Stimulated activated CD8-positive, alpha-beta memory T cell treated with anti-CD3 and anti-CD28 coated beads, Interleukin-4, amount 100 ng/mL, for 4 hours (primary cell): ENCODE measurements at regions not wholly inside any gene's neighbourhood (a gene's known extent, or its start where the extent isn't known, plus 50 kb on each side); places are given as distances from the start of the nearest gene placed in this dataset.
"Not testable (repeated sequence)": the region's sequence is repeated elsewhere in the genome, so short reads cannot be mapped to it uniquely, and the experiment has no call there.

Source experiments
- DNase-seq, 2 donors: peaks; one replicate each; pipeline ENCODE4 v3.0.0-alpha.2; 2020; ENCODE audit warnings: low read depth in 2 of 2, low spot score in 1 of 2

DNA sequence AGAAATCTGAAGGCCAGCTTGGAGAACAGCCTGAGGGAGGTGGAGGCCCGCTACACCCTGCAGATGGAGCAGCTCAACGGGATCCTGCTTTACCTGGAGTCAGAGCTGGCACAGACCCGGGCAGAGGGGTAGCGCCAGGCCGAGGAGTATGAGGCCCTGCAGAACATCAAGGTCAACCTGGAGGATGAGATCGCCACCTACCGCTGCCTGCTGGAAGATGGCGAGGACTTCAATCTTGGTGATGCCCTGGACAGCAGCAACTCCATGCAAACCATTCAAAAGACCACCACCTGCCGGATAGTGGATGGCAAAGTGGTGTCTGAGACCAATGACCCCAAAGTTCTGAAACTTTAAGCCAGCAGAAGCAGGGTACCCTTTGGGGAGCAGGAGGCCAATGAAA, 318.4 kb downstream of the ZFHX3 start:
- not testable (repeated sequence) for DNase-seq

DNA sequence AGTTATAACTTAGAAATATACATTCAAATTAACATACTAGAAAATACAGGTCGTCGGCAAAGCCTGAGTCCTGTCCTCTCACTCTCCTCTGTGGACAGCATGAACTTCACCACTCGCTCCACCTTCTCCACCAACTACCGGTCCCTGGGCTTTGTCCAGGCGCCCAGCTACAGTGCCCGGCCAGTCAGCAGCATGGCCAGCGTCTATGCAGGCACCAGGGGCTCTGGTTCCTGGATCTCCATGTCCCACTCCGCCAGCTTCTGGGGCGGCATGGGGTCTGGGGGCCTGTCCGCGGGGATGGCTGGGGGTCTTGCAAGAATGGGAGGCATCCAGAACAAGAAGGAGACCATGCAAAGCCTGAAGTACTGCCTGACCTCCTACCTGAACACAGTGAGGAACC, 319.4 kb downstream of the ZFHX3 start:
- no peak for DNase-seq

DNA sequence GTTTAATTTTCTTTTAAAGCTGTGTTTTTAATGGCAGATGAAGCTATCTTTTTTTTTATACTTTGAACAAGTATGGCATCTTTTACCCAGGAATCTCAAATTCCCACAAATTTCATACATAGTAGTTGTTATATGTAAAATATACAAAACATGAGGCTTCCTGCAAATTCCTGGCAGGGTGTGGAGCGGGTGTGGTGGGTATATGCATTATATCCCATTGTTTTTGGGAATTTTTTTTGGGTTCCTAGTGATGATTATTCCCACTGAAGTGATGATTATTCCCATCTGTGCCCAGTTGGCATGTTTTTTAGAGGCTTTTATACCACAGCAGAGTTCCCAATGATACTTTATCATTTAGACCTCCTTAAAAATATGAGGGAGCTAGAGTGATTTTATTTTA, 320.4 kb downstream of the ZFHX3 start:
- DNase-seq = no peak

DNA sequence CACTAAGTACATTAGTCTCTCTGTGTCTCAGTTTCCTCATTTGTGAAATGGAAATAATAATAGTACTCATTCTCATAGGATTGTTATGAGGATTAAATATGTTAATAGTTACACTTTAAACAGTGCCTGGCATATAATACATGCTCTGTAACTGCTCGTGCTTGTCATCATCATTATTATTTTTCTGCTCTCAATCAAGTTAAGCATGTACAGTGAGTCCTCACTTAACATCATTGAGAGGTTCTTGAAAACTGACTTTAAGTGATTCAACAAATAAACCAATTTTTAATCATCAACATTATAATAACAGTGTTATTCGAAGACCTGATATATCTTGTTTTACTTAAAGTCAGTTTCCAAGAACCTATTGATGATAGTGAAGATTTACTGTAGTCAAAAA, 322.3 kb downstream of the ZFHX3 start:
- DNase-seq = no peak

DNA sequence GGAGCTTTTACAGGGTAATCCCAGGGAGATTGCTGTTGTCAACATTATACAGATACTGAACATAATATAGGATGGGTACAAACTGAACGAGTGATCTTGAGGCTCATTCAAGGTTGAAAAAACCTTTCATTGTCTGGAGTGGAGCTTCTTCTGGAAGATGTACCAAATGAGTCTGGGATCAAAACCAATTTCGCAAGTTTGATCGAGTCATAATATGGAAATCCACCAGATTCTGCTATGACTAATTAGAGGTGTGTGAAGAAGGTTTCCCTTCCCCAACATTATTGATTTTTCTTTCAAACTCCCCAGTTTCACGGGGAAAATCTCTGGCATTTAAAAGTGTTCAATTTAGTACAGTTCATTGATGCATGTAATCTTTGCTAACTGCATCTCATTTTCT, 324.1 kb downstream of the ZFHX3 start:
- DNase-seq = no peak

DNA sequence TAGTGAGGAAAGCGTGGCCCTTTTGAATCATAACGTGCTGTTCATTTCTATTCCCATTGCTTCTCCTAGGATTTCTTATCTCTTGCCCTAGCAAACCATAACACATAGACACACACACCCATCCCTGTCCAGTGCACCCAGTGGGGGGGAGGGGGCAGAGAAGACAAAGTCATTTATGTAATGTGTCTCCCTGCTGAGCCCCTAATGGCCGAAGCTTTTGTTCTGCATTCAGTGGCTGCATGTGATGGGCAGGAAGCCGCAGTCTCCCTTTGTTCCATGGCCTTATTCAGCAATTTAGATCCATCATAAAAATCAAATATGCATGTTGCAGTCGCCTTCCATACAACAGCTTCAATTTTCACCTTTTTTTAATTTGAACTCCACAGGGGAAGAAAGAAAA, 325.4 kb downstream of the ZFHX3 start:
- DNase-seq = no peak

DNA sequence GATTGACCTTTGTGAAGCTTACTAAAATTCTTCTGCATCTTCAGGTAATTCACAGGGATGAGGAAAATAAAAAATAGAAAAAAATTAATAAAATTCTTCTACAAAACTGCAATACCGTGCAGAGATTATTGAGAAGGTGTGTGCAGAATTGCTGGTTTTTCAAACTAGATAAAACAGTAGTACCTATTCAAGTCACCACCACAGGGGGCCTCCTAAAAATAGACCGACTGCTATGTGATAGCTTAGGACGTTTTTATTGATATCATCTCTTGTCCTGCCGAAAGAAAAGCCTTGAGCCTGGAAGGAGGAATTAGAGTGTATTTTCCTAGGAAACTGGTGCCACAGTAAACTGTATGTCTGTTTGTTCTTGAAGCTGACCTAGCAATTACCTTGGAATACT, 325.9 kb downstream of the ZFHX3 start:
- DNase-seq = no peak

DNA sequence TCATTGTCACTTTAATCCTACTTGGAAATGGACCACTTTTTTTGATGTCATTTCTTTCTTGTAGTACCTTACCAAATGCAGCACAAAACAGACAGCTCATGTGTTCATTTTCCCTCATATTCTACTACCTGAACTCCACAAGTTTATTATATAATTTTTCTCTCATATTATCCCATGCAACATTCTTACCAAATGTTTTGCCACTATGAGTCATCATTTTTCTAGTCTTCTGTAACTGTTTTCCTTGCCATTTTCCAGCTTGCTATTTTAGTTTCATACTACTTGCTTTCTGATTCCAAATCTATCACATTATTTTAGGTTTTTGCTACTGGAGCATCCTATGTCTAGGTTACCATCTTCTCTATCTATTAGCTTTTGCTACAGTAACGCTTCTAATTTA, 332.7 kb downstream of the ZFHX3 start:
- no peak for DNase-seq

DNA sequence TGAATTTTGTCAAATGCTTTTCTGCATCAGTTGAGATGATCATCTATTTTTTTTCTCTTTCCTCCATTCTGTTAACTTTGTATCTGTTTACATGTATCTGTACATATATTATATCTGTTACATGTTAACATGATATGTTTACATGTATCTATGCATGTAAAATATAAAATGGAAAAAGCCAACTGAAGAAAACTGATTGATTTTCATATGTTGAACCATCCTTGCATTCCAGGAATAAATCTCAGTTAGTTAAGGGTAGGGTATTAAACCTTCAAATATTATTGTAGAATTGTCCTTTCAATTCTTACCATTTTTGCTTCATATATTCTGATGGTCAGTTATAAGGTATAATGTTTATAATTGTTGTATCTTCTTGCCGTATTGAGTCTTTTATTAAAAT, 336.1 kb downstream of the ZFHX3 start:
- no peak for DNase-seq

DNA sequence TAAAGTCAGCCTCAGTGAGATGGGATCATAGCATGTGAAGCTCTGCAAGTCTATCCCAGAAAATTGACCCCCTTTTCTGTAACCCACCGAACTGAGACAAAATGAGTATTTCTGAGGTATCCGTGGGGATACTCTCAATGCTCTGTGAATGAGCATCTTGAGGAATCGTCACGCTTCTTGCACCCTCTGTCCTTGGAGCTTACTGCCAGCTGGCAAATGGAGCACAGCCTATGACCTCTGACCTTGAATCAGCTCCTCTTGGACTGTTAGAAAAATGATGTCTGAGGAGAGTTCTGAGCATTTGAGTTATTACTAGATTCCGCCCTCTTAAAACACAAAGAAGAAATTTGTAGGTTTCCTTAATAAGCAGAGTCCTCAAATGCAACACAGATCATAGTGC, 342.1 kb downstream of the ZFHX3 start:
- no peak for DNase-seq

DNA sequence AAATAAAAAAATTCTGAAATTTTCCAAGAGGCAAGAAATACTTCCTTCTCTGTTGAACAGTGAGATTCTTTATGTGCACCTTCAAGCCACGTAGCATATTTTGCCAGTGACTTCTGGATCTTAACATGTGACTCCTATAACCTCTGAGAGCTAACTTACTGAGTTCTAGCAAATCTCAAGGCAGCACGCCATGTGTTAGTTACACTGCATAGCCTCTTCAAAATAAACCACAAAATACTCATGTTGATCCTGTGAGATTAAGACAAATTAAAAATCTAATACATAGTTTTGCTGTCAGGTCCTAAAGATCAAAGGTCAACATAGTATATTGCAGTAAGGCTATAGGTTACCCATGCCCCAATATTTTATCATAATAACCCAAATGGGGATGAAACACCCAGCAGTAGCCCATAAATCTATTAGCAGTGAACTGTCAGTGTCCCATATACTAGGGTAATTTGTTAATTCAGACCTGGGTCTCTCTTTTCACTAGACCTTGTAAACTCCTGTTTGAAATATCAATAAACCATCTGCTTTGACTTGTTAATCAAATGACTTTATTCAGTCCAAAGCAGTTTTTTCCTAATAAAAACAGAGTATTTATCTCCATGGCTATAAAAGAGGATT, 343.1 kb downstream of the ZFHX3 start:
- no peak for DNase-seq

DNA sequence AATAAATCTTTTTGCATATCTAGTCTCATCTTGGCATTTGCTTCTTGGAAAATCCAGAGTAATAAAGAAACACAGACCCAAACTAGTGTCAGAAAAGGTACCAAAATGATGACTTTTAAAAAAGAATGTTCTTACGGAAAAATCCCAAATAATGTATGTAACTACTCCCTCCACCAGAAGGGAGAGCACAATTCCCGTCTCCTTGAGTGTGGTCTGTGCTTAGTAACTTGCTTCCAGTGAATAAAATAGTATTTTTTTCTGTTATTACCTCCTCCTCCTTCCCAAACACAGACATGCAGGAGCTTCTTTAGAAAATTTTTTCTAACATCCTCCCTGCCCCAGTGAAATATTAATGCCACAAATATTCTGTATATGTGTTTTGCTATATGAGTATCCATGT, 358.1 kb downstream of the ZFHX3 start:
- no peak for DNase-seq

DNA sequence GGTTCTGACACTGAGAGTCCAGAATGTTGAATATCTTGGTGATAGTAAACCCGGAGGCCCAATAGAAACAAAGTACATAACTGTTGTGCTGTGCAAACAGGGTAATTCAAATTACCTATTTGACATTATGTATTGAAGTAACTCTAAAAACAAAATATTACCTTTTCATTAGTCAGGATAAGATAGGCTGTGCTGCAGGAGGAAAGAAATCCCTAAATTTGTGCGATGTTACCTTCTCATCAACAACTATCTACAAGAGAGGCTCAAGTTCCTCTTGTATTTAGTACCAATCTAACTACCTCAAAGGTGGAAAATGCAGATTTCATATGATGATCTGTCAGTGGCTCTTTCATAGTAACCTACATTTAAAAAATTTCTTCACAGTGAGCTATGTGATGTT, 367.2 kb downstream of the ZFHX3 start:
- no peak for DNase-seq

DNA sequence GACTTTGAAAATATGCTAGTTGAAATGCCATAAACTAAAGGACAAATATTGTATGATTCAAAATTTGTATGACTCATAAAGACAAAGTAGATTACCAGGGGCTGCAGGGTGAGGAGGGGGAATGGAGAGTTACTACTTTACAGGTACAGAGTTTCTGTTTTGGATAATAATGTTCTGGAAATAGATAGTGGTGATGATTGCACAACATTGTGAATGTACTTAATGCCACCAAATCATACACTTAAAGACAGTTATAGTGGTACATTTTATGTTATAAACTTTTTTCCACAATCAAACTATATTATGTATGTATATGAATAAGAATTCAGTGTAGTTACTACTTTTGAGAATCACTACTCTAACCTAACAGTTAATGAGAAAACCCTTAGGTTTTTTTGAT, 368.1 kb downstream of the ZFHX3 start:
- DNase-seq = no peak

DNA sequence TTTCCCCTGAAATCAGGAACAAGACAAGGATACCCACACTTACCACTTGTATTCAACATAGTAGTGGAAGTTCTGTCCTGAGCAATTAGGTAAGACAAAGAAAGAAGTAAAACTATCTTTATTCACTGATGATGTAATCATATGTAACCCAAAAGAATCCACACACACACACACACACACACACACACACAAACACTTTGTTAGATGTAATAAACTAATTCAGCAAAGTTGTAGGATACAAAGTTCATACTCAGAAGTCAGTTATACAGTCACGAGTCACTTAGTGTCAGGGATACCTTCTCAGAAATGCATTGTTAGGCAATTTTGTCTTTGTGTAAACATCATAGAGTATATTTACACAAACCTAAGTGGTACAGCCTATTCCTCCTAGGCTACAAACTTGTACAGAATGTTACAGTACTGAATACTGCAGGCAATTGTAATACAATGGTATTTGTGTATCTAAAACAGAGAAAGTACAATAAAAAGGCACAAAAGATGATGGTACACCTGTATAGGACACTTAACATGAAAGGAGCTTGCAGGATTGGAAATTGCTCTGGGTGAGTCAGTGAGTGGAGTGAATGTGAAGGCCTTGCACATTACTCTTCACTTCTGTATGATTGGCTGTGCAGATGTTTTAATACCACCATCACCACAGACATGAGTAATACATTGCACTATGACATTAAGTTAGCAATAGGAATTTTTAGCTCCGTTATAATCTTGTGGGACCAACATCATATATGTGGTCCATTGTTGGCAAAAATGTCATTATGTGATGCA, 370.1 kb downstream of the ZFHX3 start:
- DNase-seq = no peak

DNA sequence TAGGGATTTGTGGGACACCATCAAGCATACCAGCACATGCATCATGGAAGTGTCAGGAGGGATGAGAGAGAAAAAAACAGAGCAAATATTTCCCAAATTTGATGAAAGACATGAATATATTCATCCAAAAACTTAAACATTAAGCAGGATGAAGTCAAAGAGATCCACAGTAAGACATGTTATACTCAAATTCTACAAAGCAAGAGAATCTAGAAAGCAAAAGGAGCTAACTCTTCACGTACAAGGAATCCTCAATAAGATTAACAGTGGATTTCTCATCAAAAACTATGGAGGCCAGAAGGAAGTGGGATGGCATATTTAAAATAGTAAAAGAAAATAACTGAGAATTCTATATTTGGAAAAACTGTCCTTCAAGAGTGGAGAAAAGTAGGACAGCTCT, 374.8 kb downstream of the ZFHX3 start:
- DNase-seq = no peak

DNA sequence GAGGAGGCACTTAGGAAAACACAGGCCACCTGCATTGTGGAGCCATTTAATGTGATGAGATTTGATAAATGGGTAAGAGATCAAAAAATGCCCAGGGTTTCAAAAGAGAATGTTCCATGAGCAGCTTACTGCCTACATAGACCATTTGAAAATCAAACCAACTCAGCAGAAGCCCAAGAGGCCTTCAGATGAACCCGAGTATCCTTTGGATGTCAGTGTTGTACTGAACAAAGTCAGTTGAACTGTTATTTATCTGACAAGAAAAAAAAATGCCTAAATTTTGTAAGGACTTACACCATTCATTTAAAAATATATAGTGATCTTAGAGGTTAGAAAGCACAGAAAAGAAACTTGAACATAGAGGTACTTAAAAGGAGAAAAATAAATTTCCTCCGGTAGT, 381.7 kb downstream of the ZFHX3 start:
- no peak for DNase-seq

DNA sequence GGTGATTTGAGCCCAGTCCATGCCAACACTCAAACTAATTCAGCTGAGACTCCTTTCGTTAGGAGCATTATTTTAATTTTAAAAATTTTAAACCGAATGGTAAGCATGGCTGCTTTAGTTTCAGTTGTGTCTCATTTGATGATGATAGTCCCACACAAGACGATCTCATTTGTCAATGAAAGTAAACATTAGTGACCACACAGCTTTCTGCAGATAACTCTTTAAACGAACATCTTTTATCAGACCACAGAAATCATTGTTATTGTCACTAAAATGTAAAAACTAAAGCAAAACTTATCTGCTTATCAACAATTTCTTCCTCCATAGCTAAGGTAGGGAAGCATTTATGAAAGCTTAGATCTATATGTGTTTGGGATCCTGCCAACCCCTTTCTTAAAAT, 382.2 kb downstream of the ZFHX3 start:
- no peak for DNase-seq

DNA sequence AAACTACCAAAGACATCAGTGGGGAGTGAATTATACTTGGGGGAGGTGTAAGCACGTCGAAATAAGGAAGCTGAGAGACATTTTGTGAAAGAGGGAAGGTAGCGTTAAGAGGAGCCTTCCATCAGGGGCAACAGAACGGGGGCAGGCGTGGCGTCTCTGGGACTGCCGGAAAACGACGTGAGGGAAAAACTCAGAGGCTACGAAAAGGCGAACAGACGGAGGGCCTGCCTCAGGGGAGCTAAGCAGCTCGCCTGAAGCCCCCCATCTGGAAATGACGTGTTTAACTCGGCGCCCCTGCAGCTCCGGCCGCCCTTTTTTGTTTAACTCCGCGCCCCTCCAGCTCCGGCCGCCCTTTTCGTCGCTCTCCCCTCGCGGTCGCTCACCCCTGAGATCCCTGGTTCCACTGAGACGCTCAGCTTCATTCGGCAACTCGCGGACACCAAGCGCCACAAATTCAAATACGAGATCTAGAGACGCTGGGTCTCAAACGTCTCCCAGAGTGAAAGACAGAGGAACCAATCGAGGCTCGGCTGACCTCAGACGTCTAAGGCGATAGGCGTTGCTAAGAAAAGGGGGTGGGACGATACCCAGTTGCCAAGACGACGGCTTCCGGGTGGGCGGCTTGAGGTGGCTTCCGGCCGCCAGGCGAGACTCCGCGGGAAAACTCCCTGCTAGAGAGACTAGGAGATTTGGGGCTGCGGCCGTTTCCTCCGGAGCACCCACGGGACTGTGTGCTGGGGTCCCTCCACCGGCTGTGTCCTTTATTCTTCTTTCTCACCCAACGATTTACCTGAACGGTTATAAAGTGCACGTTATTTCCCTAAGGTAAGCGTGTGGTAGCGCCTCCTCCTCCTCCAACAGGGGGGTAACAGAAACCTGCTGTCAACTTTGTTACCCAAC, 383.2 kb downstream of the ZFHX3 start:
- peak; percentile 90 for DNase-seq

DNA sequence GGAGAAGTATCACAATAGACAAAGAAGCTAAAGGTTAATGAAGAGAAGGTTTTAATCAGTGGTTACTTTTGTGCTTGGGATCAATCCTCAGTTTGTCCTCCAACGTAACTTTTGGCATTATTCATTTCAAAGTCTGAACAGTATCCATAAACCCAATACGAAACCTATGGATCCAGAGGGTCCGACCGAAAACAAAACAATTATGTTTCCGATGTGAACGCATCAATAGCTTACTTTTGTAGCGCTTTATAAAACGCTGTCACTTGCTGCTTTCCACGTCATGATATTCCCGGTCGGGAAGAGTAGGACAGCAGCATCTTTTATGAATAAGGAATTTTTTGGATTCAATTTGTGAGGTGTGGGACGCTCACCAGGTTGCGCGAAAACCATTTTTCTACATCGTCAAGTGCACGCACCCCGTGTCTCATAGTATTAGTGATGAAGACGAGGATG, 383.8 kb downstream of the ZFHX3 start:
- DNase-seq = no peak

DNA sequence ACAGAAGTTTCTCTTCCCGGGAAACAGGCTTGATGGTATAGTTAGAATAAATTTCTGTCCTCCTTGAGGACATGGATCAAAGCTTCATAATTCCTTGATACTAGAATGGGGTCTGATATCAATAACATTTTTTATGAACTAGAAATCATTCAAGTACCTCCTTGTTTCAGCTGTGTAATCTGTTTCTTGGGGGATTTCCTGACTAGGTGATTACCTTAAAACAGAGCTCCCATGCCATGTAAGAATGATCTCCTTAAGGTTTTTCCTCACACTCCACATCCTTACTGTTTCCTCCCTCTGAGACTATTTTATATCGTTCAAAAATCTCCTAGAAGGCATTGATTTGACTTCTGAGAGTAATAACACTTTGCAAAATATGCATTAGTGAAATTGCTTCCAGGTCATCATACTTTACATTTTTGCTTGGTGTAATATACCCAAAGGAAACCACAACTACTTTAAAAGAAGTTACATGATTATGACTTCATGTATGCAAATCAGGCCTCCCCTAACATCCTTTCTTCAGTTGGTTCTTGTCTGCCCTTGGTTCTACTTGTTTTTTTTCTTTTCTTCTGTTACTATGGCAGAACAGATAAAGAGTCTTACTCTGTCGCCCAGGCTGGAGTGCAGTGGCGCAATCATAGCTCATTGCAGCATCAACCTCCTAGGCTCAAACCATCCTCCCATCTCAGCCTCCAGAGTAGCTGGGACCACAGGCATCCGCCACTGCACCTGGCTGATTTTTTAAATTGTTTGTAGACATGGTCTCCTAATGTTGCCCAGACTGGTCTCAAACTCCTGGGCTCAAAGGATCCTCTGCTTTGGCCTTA, 388.8 kb downstream of the ZFHX3 start:
- DNase-seq = no peak
